GM12878 (cell line): ENCODE measurements at regions not wholly inside any gene's neighbourhood (a gene's known extent, or its start where the extent isn't known, plus 50 kb on each side); places are given as distances from the start of the nearest gene placed in this dataset.

Source experiments
- ATAC-seq: fragments of 200-7000 bp; cut with Tn5 transposase; 3 replicates; pipeline ENCODE4 v1.9.1; 2020; ENCODE audit warnings: mild to moderate bottlenecking, moderate library complexity
- BruUV-seq: library from RNA; stranded (reverse); fragments of 400-500 nt; replicated peaks from 2 replicates; lab custom pipeline; 2021; lab: Mats Ljungman, UMichigan
- CTCF ChIA-PET: fragments of 300-600 bp; sonication (Branson Sonifier 250); formaldehyde crosslinking; extraction: SDS; loops from one replicate; lab custom pipeline; 2021; ENCODE audit warnings: inconsistent platforms; lab: Yijun Ruan, JAX
- POLR2A ChIA-PET: fragments of 350-600 bp; formaldehyde crosslinking; extraction: SDS; loops from one replicate; lab custom pipeline; 2021; ENCODE audit warnings: inconsistent platforms; lab: Charles Lee
- RAD21 ChIA-PET: fragments of 300-600 bp; sonication (Branson Sonifier 250); formaldehyde crosslinking; loops from one replicate; lab custom pipeline; 2023; ENCODE audit warnings: antibody characterized with exemption; ENCODE audit not compliant: unreplicated experiment; lab: Charles Lee
- SMC1A ChIA-PET: fragments of 300-600 bp; sonication (Branson Sonifier 250); formaldehyde crosslinking; loops from one replicate; lab custom pipeline; 2023; ENCODE audit not compliant: unreplicated experiment, uncharacterized antibody; lab: Charles Lee
- DNase-seq: peaks from one replicate; pipeline ENCODE4 v3.0.0-alpha.2; 2011; ENCODE audit warnings: low read depth, low spot score
- FAIRE-seq: peaks from 3 replicates; lab custom pipeline; 2011; peaks lifted over from hg19 to GRCh38; lab: Jason Lieb, UNC
- H2AFZ ChIP-seq: 2 replicates; pipeline ENCODE4 v1.6.0; 2011; ENCODE audit warnings: low read depth, low read length, control low read depth; ENCODE audit not compliant: control insufficient read depth
- H3K27ac ChIP-seq: 2 replicates; pipeline ENCODE4 v1.5.1; 2011; ENCODE audit warnings: control low read depth; ENCODE audit not compliant: control insufficient read depth, insufficient read depth
- H3K27me3 ChIP-seq, 2 experiments: replicated peaks in 1 of 2; 2 replicates each; pipeline versions ENCODE4 v1.6.0 to v1.6.1; 2011; ENCODE audit warnings: low read length in 1 of 2; ENCODE audit not compliant: control insufficient read depth in 2 of 2, insufficient read depth in 2 of 2
- H3K36me3 ChIP-seq, 2 experiments: 2 replicates each; pipeline ENCODE4 v1.5.1; 2011; ENCODE audit warnings: low read length in 1 of 2; ENCODE audit not compliant: control insufficient read depth in 2 of 2, insufficient read depth in 2 of 2
- H3K4me1 ChIP-seq: 2 replicates; pipeline ENCODE4 v1.6.1; 2011; ENCODE audit warnings: mild to moderate bottlenecking, low read length, moderate library complexity, mixed read lengths; ENCODE audit not compliant: control insufficient read depth, insufficient read depth
- H3K4me2 ChIP-seq: 2 replicates; pipeline ENCODE4 v1.6.0; 2011; ENCODE audit warnings: control low read depth; ENCODE audit not compliant: control insufficient read depth, insufficient read depth
- H3K4me3 ChIP-seq: fragments of 200-600 bp; sonication (generic); 2 replicates; pipeline ENCODE4 v1.5.1; 2016
- H3K79me2 ChIP-seq: 2 replicates; pipeline ENCODE4 v1.6.0; 2011; ENCODE audit warnings: low read length; ENCODE audit not compliant: control insufficient read depth, insufficient read depth
- H3K9ac ChIP-seq: 2 replicates; pipeline ENCODE4 v1.8.0; 2011; ENCODE audit warnings: low read length, control low read depth, mixed read lengths; ENCODE audit not compliant: control insufficient read depth, insufficient read depth
- H3K9me3 ChIP-seq: replicated peaks from 3 replicates; pipeline ENCODE4 v1.5.1; 2011; ENCODE audit warnings: mild to moderate bottlenecking, low read length; ENCODE audit not compliant: control insufficient read depth, insufficient read depth
- H4K20me1 ChIP-seq: 2 replicates; pipeline ENCODE4 v1.6.0; 2011; ENCODE audit not compliant: control insufficient read depth, insufficient read depth
- BCL11A ChIP-seq: IDR thresholded peaks from 2 replicates; pipeline ENCODE4 v1.6.1; 2011; ENCODE audit warnings: low read depth, low read length
- CEBPB ChIP-seq, 2 experiments: fragments of 150-350 bp in 1 of 2; IDR thresholded peaks; 2 replicates each; pipeline ENCODE4 v1.6.1; 2012 to 2014; ENCODE audit warnings: low read depth in 2 of 2, low read length in 2 of 2, borderline replicate concordance in 1 of 2, inconsistent platforms in 1 of 2
- HCFC1 ChIP-seq: fragments of 150-350 bp; IDR thresholded peaks from 2 replicates; pipeline ENCODE4 v1.6.1; 2014; ENCODE audit warnings: low read length
- IKZF1 ChIP-seq: fragments of 450-650 bp; conservative IDR thresholded peaks from 2 replicates; pipeline ENCODE4 v1.6.1; 2017; ENCODE audit warnings: antibody characterized with exemption, mild to moderate bottlenecking
- MEF2B ChIP-seq: fragments of 450-650 bp; IDR thresholded peaks from 2 replicates; pipeline ENCODE4 v1.6.1; 2018; ENCODE audit warnings: mild to moderate bottlenecking, moderate library complexity; ENCODE audit not compliant: partially characterized antibody, poor library complexity, severe bottlenecking
- MYC ChIP-seq: IDR thresholded peaks from 2 replicates; pipeline ENCODE4 v1.6.1; 2011; ENCODE audit warnings: mild to moderate bottlenecking, low read length, moderate library complexity, inconsistent platforms; ENCODE audit not compliant: insufficient read depth, insufficient replicate concordance, insufficient read length, severe bottlenecking
- NBN ChIP-seq: fragments of 450-650 bp; IDR thresholded peaks from 2 replicates; pipeline ENCODE4 v1.6.1; 2016
- PML ChIP-seq: IDR thresholded peaks from 2 replicates; pipeline ENCODE4 v1.6.1; 2012; ENCODE audit warnings: low read length, inconsistent platforms
- POLR2A ChIP-seq: IDR thresholded peaks from 2 replicates; pipeline ENCODE4 v1.6.1; 2011; ENCODE audit warnings: low read depth, mild to moderate bottlenecking, low read length
- RCOR1 ChIP-seq: conservative IDR thresholded peaks from 2 replicates; pipeline ENCODE4 v1.6.1; 2012; ENCODE audit warnings: low read depth, low read length, improper control_type of control experiment
- SMC3 ChIP-seq: IDR thresholded peaks from 2 replicates; pipeline ENCODE4 v1.6.1; 2011; ENCODE audit warnings: low read length, improper control_type of control experiment, borderline replicate concordance
- TCF12 ChIP-seq: IDR thresholded peaks from 2 replicates; pipeline ENCODE4 v1.6.1; 2011; ENCODE audit warnings: low read depth, mild to moderate bottlenecking, low read length
- ZNF274 ChIP-seq: IDR thresholded peaks from one replicate; pipeline ENCODE4 v1.8.0; 2011; ENCODE audit not compliant: insufficient read length, insufficient read depth
- WGBS: methylation state at CpG from one replicate; pipeline ENCODE4 v1.1.6; 2016; ENCODE audit warnings: low lambda C conversion rate; ENCODE audit not compliant: insufficient replicate concordance, insufficient coverage; ENCODE audit errors: missing lambda C conversion rate; 5-methylcytosine and 5-hydroxymethylcytosine counted together
- in situ Hi-C: fragments of 300-500 bp; cut with MboI; formaldehyde crosslinking; loops from 9 replicates; pipeline ENCODE4 v1.14.3; 2018; ENCODE audit warnings: mixed read lengths
- intact Hi-C: fragments of 100-400 bp; cut with micrococcal nuclease; formaldehyde crosslinking; loops from one replicate; pipeline ENCODE4 v1.14.2; 2022; ENCODE audit not compliant: unreplicated experiment
- TF ChIP-seq, protein P1 (sequence below): fragments of 450-650 bp; IDR thresholded peaks from 2 replicates; pipeline ENCODE4 v1.6.1; 2016; ENCODE audit warnings: mild to moderate bottlenecking
- TF ChIP-seq, protein P2 (sequence below): IDR thresholded peaks from 2 replicates; pipeline ENCODE4 v1.6.1; 2012; ENCODE audit warnings: low read depth, low read length, improper control_type of control experiment
- TF ChIP-seq, protein P3 (sequence below): fragments of 450-650 bp; IDR thresholded peaks from 2 replicates; pipeline ENCODE4 v1.6.1; 2017; ENCODE audit warnings: borderline replicate concordance
- TF ChIP-seq, protein P4 (sequence below): fragments of 150-350 bp; IDR thresholded peaks from 2 replicates; pipeline ENCODE4 v1.6.1; 2014; ENCODE audit warnings: mild to moderate bottlenecking, low read depth, low read length
- TF ChIP-seq, protein P5 (sequence below): IDR thresholded peaks from 2 replicates; pipeline ENCODE4 v1.6.1; 2012; ENCODE audit warnings: low read length, inconsistent platforms

DNA sequence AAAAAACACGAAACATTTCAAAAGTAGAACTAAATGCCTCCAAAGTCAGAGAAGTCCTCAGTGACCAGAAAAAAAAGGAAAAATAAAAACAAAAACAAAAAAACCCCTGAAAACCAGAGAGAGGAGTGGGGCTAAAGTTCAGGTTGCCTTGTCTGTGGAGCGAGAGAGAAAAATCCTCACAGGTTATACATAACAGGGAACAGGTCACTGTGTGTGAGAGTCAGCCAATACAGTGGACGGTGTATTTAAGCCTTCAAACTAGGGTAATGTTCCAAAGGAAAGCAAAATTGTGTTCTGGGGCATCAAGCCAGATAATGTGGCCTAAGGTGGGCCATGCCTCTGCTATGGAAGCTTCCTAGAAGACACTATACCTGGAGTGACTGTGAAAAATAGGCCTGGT is 216.1 kb upstream of the SUCLG2 start:
- Histone ChIP-seq H3K27me3 (no peaks in the 10 kb centered on the region), H3K36me3 (no peaks in the 10 kb centered on the region), H3K4me2 (no peak overlapping the region), H3K9me3 (no peaks in the 10 kb centered on the region), H3K27ac (no peak overlapping the region), H3K4me1 (no peaks in the 10 kb centered on the region), H3K9ac (no peak overlapping the region), H4K20me1 (no peaks in the 10 kb centered on the region), H3K4me3 (no peak overlapping the region), H3K79me2 (no peaks in the 10 kb centered on the region), H2AFZ (no peak overlapping the region)
- FAIRE-seq = no peak
- intact Hi-C loops (no loop called here), in situ Hi-C loops (no loop called here)
- no peak for ATAC-seq
- no peak for DNase-seq
- TF ChIP-seq, protein P1, sequence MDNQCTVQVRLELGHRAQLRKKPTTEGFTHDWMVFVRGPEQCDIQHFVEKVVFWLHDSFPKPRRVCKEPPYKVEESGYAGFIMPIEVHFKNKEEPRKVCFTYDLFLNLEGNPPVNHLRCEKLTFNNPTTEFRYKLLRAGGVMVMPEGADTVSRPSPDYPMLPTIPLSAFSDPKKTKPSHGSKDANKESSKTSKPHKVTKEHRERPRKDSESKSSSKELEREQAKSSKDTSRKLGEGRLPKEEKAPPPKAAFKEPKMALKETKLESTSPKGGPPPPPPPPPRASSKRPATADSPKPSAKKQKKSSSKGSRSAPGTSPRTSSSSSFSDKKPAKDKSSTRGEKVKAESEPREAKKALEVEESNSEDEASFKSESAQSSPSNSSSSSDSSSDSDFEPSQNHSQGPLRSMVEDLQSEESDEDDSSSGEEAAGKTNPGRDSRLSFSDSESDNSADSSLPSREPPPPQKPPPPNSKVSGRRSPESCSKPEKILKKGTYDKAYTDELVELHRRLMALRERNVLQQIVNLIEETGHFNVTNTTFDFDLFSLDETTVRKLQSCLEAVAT = no peak
- TF ChIP-seq, protein P2, sequence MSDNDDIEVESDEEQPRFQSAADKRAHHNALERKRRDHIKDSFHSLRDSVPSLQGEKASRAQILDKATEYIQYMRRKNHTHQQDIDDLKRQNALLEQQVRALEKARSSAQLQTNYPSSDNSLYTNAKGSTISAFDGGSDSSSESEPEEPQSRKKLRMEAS = no peak
- TF ChIP-seq HCFC1 = no peak
- TF ChIP-seq BCL11A = no peak
- TF ChIP-seq ZNF274 = no peak
- no peak for TF ChIP-seq POLR2A
- no peak for TF ChIP-seq CEBPB (IDR thresholded peaks at IDR 0.05; ENCODE audit: borderline replicate concordance in 1 of 2, low read depth in 2 of 2, low read length in 2 of 2)
- TF ChIP-seq PML = no peak
- no peak for TF ChIP-seq SMC3
- TF ChIP-seq, protein P3, sequence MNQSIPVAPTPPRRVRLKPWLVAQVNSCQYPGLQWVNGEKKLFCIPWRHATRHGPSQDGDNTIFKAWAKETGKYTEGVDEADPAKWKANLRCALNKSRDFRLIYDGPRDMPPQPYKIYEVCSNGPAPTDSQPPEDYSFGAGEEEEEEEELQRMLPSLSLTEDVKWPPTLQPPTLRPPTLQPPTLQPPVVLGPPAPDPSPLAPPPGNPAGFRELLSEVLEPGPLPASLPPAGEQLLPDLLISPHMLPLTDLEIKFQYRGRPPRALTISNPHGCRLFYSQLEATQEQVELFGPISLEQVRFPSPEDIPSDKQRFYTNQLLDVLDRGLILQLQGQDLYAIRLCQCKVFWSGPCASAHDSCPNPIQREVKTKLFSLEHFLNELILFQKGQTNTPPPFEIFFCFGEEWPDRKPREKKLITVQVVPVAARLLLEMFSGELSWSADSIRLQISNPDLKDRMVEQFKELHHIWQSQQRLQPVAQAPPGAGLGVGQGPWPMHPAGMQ = no peak
- no peak for TF ChIP-seq RCOR1
- TF ChIP-seq, protein P4, sequence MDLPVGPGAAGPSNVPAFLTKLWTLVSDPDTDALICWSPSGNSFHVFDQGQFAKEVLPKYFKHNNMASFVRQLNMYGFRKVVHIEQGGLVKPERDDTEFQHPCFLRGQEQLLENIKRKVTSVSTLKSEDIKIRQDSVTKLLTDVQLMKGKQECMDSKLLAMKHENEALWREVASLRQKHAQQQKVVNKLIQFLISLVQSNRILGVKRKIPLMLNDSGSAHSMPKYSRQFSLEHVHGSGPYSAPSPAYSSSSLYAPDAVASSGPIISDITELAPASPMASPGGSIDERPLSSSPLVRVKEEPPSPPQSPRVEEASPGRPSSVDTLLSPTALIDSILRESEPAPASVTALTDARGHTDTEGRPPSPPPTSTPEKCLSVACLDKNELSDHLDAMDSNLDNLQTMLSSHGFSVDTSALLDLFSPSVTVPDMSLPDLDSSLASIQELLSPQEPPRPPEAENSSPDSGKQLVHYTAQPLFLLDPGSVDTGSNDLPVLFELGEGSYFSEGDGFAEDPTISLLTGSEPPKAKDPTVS = no peak
- TF ChIP-seq MEF2B = no peak
- TF ChIP-seq NBN = no peak
- no peak for TF ChIP-seq IKZF1
- TF ChIP-seq MYC = no peak
- TF ChIP-seq TCF12 = no peak
- TF ChIP-seq, protein P5, sequence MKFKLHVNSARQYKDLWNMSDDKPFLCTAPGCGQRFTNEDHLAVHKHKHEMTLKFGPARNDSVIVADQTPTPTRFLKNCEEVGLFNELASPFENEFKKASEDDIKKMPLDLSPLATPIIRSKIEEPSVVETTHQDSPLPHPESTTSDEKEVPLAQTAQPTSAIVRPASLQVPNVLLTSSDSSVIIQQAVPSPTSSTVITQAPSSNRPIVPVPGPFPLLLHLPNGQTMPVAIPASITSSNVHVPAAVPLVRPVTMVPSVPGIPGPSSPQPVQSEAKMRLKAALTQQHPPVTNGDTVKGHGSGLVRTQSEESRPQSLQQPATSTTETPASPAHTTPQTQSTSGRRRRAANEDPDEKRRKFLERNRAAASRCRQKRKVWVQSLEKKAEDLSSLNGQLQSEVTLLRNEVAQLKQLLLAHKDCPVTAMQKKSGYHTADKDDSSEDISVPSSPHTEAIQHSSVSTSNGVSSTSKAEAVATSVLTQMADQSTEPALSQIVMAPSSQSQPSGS = no peak
- CTCF ChIA-PET = no interaction called here
- RAD21 ChIA-PET = no interaction called here
- WGBS = 13% methylated on average over 3 of the region's 3 CpGs
- BruUV-seq = no TSS peak
- SMC1A ChIA-PET = no interaction called here
- POLR2A ChIA-PET = no interaction called here
